ENCODE measurements at regions not wholly inside any gene's neighbourhood (a gene's known extent, or its start where the extent isn't known, plus 50 kb on each side); places are given as distances from the start of the nearest gene placed in this dataset.

GRCh38 chr10:80769700-80770160, 232.0 kb downstream of the SH2D4B start:
- Histone ChIP-seq H3K36me3 (ENCODE audit: control insufficient read depth, insufficient read depth, low read length) (no peaks in the 10 kb centered on the region), H3K9me3 (ENCODE audit: control insufficient read depth, insufficient read depth, low read length) (no peaks in the 10 kb centered on the region), H3K4me1 (ENCODE audit: control insufficient read depth, insufficient read depth, low read length) (no peaks in the 10 kb centered on the region), H3K27me3 (ENCODE audit: control insufficient read depth, insufficient read depth, low read length) (no peaks in the 10 kb centered on the region), H3K27ac (ENCODE audit: low read depth, low read length) (no peak overlapping the region), H3K4me3 (ENCODE audit: low read depth, low read length) (no peak overlapping the region)
- 40% methylated on average over 1 of the region's 2 CpGs for WGBS (ENCODE audit: insufficient coverage)
- DNase-seq (ENCODE audit: low read depth in 4 of 6, low spot score in 6 of 6), result peak in 1 of 6 donors; percentile 8

GRCh38 chr10:80770239-80770638, 232.5 kb downstream of the SH2D4B start:
- H3K4me3 ChIP-seq (ENCODE audit: low read depth, low read length), result no peak overlapping the region
- DNase-seq (ENCODE audit: low read depth in 4 of 6, low spot score in 6 of 6), result no peak
- H3K4me1 ChIP-seq (ENCODE audit: control insufficient read depth, insufficient read depth, low read length), result no peaks in the 10 kb centered on the region
- no peak overlapping the region for H3K27ac ChIP-seq (ENCODE audit: low read depth, low read length)
- no peaks in the 10 kb centered on the region for H3K9me3 ChIP-seq (ENCODE audit: control insufficient read depth, insufficient read depth, low read length)
- H3K27me3 ChIP-seq (ENCODE audit: control insufficient read depth, insufficient read depth, low read length), result no peaks in the 10 kb centered on the region
- H3K36me3 ChIP-seq (ENCODE audit: control insufficient read depth, insufficient read depth, low read length), result no peaks in the 10 kb centered on the region
- 100% methylated on average over 2 of the region's 2 CpGs for WGBS (ENCODE audit: insufficient coverage)

- Histone ChIP-seq H3K4me3 (ENCODE audit: low read depth, low read length) (no peak overlapping the region), H3K4me1 (ENCODE audit: control insufficient read depth, insufficient read depth, low read length) (no peaks in the 10 kb centered on the region), H3K27ac (ENCODE audit: low read depth, low read length) (no peak overlapping the region), H3K9me3 (ENCODE audit: control insufficient read depth, insufficient read depth, low read length) (no peaks in the 10 kb centered on the region), H3K36me3 (ENCODE audit: control insufficient read depth, insufficient read depth, low read length) (no peaks in the 10 kb centered on the region), H3K27me3 (ENCODE audit: control insufficient read depth, insufficient read depth, low read length) (no peaks in the 10 kb centered on the region)
- DNase-seq (ENCODE audit: low read depth in 4 of 6, low spot score in 6 of 6), result no peak
- no CpG with 5 or more reads among the region's 1 CpG for WGBS (ENCODE audit: insufficient coverage)
Observed at GRCh38 chr10:80771285-80771684, 233.6 kb downstream of the SH2D4B start.

GRCh38 chr10:80771902-80772555, 234.3 kb downstream of the SH2D4B start:
- Histone ChIP-seq H3K36me3 (ENCODE audit: control insufficient read depth, insufficient read depth, low read length) (no peaks in the 10 kb centered on the region), H3K4me3 (ENCODE audit: low read depth, low read length) (no peak overlapping the region), H3K27me3 (ENCODE audit: control insufficient read depth, insufficient read depth, low read length) (no peaks in the 10 kb centered on the region), H3K4me1 (ENCODE audit: control insufficient read depth, insufficient read depth, low read length) (no peaks in the 10 kb centered on the region), H3K27ac (ENCODE audit: low read depth, low read length) (no peak overlapping the region), H3K9me3 (ENCODE audit: control insufficient read depth, insufficient read depth, low read length) (no peaks in the 10 kb centered on the region)
- WGBS (ENCODE audit: insufficient coverage), result 92% methylated on average over 3 of the region's 10 CpGs
- DNase-seq (ENCODE audit: low read depth in 4 of 6, low spot score in 6 of 6), result no peak

GRCh38 chr10:80772596-80772995, 234.9 kb downstream of the SH2D4B start:
- no peak for DNase-seq (ENCODE audit: low read depth in 4 of 6, low spot score in 6 of 6)
- H3K36me3 ChIP-seq (ENCODE audit: control insufficient read depth, insufficient read depth, low read length), result no peaks in the 10 kb centered on the region
- no peak overlapping the region for H3K4me3 ChIP-seq (ENCODE audit: low read depth, low read length)
- no peaks in the 10 kb centered on the region for H3K4me1 ChIP-seq (ENCODE audit: control insufficient read depth, insufficient read depth, low read length)
- WGBS (ENCODE audit: insufficient coverage), result no CpG with 5 or more reads among the region's 3 CpGs
- H3K27ac ChIP-seq (ENCODE audit: low read depth, low read length), result no peak overlapping the region
- H3K9me3 ChIP-seq (ENCODE audit: control insufficient read depth, insufficient read depth, low read length), result no peaks in the 10 kb centered on the region
- H3K27me3 ChIP-seq (ENCODE audit: control insufficient read depth, insufficient read depth, low read length), result no peaks in the 10 kb centered on the region

GRCh38 chr10:80784695-80785094, 247.0 kb downstream of the SH2D4B start:
- no CpG with 5 or more reads among the region's 2 CpGs for WGBS (ENCODE audit: insufficient coverage)
- Histone ChIP-seq H3K9me3 (ENCODE audit: control insufficient read depth, insufficient read depth, low read length) (no peaks in the 10 kb centered on the region), H3K27ac (ENCODE audit: low read depth, low read length) (no peak overlapping the region), H3K4me3 (ENCODE audit: low read depth, low read length) (no peak overlapping the region), H3K36me3 (ENCODE audit: control insufficient read depth, insufficient read depth, low read length) (no peaks in the 10 kb centered on the region), H3K27me3 (ENCODE audit: control insufficient read depth, insufficient read depth, low read length) (no peaks in the 10 kb centered on the region), H3K4me1 (ENCODE audit: control insufficient read depth, insufficient read depth, low read length) (no peaks in the 10 kb centered on the region)
- DNase-seq (ENCODE audit: low read depth in 4 of 6, low spot score in 6 of 6), result no peak

- H3K27me3 ChIP-seq (ENCODE audit: control insufficient read depth, insufficient read depth, low read length), result no peaks in the 10 kb centered on the region
- no peaks in the 10 kb centered on the region for H3K9me3 ChIP-seq (ENCODE audit: control insufficient read depth, insufficient read depth, low read length)
- DNase-seq (ENCODE audit: low read depth in 4 of 6, low spot score in 6 of 6), result no peak
- no peaks in the 10 kb centered on the region for H3K36me3 ChIP-seq (ENCODE audit: control insufficient read depth, insufficient read depth, low read length)
- H3K4me1 ChIP-seq (ENCODE audit: control insufficient read depth, insufficient read depth, low read length), result no peaks in the 10 kb centered on the region
- WGBS (ENCODE audit: insufficient coverage), result no CpG with 5 or more reads among the region's 1 CpG
- no peak overlapping the region for H3K27ac ChIP-seq (ENCODE audit: low read depth, low read length)
- H3K4me3 ChIP-seq (ENCODE audit: low read depth, low read length), result no peak overlapping the region
Observed at GRCh38 chr10:80786322-80786721, 248.6 kb downstream of the SH2D4B start.

GRCh38 chr10:80787952-80788351, 250.2 kb downstream of the SH2D4B start:
- DNase-seq (ENCODE audit: low read depth in 4 of 6, low spot score in 6 of 6), result no peak
- H3K9me3 ChIP-seq (ENCODE audit: control insufficient read depth, insufficient read depth, low read length), result no peaks in the 10 kb centered on the region
- H3K27me3 ChIP-seq (ENCODE audit: control insufficient read depth, insufficient read depth, low read length), result no peaks in the 10 kb centered on the region
- no peaks in the 10 kb centered on the region for H3K4me1 ChIP-seq (ENCODE audit: control insufficient read depth, insufficient read depth, low read length)
- H3K27ac ChIP-seq (ENCODE audit: low read depth, low read length), result no peak overlapping the region
- no peaks in the 10 kb centered on the region for H3K36me3 ChIP-seq (ENCODE audit: control insufficient read depth, insufficient read depth, low read length)
- no peak overlapping the region for H3K4me3 ChIP-seq (ENCODE audit: low read depth, low read length)
- WGBS (ENCODE audit: insufficient coverage), result 100% methylated on average over 1 of the region's 3 CpGs

GRCh38 chr10:80794994-80795393, 257.3 kb downstream of the SH2D4B start:
- Histone ChIP-seq H3K27ac (ENCODE audit: low read depth, low read length) (no peak overlapping the region), H3K4me3 (ENCODE audit: low read depth, low read length) (no peak overlapping the region), H3K9me3 (ENCODE audit: control insufficient read depth, insufficient read depth, low read length) (no peaks in the 10 kb centered on the region), H3K4me1 (ENCODE audit: control insufficient read depth, insufficient read depth, low read length) (no peaks in the 10 kb centered on the region), H3K36me3 (ENCODE audit: control insufficient read depth, insufficient read depth, low read length) (no peaks in the 10 kb centered on the region), H3K27me3 (ENCODE audit: control insufficient read depth, insufficient read depth, low read length) (no peaks in the 10 kb centered on the region)
- no peak for DNase-seq (ENCODE audit: low read depth in 4 of 6, low spot score in 6 of 6)
- no CpG with 5 or more reads among the region's 3 CpGs for WGBS (ENCODE audit: insufficient coverage)

GRCh38 chr10:80805343-80806020, 267.8 kb downstream of the SH2D4B start:
- H3K36me3 ChIP-seq (ENCODE audit: control insufficient read depth, insufficient read depth, low read length), result no peaks in the 10 kb centered on the region

More at GRCh38 chr10:80805343-80806020, 267.8 kb downstream of the SH2D4B start:
- Histone ChIP-seq H3K4me1 (ENCODE audit: control insufficient read depth, insufficient read depth, low read length) (no peaks in the 10 kb centered on the region), H3K27ac (ENCODE audit: low read depth, low read length) (no peak overlapping the region), H3K9me3 (ENCODE audit: control insufficient read depth, insufficient read depth, low read length) (no peaks in the 10 kb centered on the region), H3K4me3 (ENCODE audit: low read depth, low read length) (no peak overlapping the region), H3K27me3 (ENCODE audit: control insufficient read depth, insufficient read depth, low read length) (no peaks in the 10 kb centered on the region)
- no CpG with 5 or more reads among the region's 2 CpGs for WGBS (ENCODE audit: insufficient coverage)
- no peak for DNase-seq (ENCODE audit: low read depth in 4 of 6, low spot score in 6 of 6)
